Myocyte (in vitro differentiated cells): ENCODE measurements at regions not wholly inside any gene's neighbourhood (a gene's known extent, or its start where the extent isn't known, plus 50 kb on each side); places are given as distances from the start of the nearest gene placed in this dataset.

ENCODE experiments used
- DNase-seq: peaks from one replicate; pipeline ENCODE4 v3.0.0-alpha.2; 2012; ENCODE audit warnings: low read depth

DNA sequence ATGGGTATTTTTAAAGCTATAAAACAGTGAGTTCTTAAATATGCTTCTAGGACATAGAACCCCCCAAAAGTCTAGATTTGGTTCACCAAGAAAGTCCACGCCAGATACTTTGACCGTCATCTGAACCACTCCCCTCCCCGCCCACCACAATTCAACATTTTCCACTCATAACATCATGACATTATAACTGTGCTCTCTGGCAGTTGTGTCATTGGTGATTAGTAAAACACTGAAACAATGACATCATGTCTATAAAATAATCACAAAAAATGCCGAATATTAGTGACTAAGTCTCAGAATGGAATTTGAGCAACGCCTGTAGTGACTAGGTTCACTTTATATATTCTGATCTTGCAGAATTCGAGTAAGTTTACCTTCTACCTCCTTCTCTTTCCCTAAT is 732.3 kb downstream of the FGF9 start:
- DNase-seq: peak; percentile 42

- no peak for DNase-seq
These were observed 735.0 kb downstream of the FGF9 start for GRCh38 chr13:22405891-22406290.

GRCh38 chr13:22412452-22412851 is 741.6 kb downstream of the FGF9 start:
- DNase-seq: no peak

DNA sequence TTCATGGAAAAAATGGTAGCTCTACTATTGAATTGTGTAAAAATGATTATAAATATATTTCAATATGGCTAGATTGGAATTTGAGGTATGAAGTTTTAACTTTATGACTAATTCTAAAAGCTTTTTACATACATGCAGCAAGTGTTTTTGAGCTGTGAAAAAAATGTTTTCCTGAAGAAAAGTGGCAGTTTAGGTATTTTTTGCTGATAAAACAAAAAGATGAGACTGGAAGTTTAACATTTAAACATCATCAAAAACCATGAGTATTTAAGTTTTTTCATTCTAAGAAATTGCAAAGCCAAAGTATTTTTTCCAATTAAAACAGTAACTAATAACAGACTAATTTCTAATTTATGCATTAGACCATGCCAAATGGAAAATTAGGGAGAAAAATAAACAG is 751.1 kb downstream of the FGF9 start:
- DNase-seq: no peak

DNA sequence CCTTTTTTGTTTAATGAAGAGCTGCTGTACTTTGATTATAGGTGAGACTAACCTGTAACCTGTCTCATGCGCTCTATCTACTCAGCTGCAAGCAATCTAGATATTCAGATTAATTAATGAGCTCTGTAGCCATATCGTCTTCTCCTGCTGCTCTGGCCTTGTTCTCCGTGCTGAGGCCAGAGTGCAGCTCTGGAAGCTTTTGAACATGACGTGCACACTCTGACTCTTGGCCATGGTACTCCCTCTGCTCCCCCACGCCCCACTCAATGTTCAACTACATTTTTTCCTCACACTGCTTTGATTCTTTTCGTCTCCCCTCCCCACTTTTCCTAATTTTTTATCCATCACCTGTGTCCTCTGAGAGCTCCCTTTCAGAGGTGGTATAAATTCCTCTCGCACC is 751.8 kb downstream of the FGF9 start:
- no peak for DNase-seq

DNA sequence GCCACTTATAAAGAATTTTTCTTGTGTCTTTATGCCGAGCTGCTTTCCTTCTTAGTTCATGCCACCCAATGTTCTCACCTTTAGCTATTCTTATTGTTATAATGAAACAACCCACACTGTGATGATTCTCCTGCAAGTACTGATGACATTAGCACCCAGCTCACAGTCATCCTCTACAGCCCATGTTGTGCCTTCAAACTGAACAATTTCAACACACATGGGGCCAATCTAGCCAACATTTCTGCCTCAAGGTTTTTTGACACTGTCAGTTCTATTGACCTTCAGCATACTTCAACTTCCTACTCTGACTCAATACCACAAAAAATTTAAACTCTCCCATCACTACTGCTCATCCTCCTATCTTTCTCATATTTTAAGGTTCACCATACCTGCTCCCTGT is 752.4 kb downstream of the FGF9 start:
- DNase-seq: no peak

DNA sequence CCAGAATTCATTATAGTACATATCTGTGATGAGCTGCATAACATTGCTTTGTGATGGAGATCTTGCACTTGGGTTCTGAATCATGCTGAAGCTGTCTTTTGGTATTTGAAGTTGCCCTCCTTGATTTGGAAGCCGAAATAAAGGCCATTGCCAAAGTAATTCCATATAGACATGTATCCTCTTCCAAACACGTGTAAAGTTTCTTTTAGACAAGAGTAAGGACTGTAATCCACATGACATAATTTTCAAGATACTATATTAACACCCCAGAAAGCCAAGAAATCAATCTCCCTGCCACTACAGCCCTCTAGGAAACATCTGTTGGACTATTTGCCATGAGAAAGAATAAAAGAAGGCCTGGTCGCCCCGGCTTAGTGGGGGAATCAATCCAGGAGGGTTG is 754.2 kb downstream of the FGF9 start:
- no peak for DNase-seq

GRCh38 chr13:22427066-22427465 is 753.7 kb upstream of the SGCG start:
- DNase-seq: peak; percentile 89

DNA sequence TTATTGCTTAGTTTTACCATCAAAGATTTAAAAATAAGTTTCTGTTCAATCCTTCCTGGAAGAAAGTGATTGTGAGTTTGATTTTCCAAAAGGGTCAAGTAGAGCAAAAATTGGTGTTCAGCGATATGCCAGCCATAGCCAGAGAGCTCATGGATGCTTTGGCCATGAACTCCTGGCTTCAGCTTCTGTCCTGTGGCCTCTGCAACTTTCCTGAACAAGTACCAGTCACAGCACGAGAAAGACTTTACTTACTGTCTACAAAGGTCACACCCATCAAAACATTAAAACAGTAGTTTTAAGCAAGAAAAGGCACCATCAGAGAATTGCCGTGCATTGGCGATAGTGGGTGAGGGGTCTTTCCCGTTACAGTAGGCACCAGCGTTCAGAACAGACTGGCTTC is 753.0 kb upstream of the SGCG start:
- DNase-seq: no peak

DNA sequence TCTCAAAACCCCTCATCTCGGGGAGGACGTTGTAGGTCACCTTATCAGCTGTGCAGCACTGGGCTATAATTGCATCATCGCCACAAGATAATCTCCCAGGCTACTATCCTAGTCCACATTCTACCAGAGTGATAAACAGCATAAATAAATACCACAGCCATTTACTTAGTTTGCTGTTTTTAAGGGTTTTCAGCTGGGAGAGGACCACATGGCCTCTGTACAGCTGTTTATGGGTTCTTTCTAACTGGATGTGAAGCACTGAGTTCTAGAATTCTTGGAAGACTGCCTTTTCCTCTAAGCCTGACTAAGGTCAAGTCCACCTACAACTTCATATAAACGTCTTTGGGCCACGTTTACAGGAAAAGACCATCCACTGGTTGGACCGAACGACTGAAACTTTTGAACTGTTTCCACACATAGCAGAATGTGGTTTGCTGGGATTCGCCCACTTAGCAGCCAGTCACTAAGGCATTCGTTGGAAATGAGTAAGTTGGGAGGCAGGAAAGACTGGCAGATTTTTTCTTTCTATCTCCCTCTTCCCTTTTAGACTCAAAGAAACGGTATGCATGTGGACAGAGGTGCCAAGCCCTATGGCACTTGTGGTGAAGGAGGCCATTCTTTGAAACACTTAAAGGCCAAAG is 752.5 kb upstream of the SGCG start:
- peak; percentile 71 for DNase-seq

DNA sequence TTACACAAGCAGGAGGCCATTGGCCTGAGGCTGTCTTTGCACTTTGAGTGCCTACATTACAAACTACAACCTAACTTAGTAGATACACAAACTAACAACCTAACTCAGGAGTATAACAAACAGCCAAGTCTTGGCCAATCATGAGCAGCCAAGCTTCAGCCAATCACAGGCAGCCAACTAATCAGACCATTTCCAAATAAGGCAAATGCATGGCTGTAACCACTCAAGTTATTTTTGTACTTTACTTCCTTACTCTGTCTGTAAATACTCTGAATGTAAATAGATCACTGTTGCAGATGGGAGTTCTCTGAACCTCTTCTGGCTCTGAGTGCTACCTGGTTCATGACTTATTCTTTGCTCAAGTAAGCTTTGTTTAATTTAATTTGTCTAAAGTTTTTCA is 748.1 kb upstream of the SGCG start:
- no peak for DNase-seq

GRCh38 chr13:22447132-22447886 is 733.5 kb upstream of the SGCG start:
- DNase-seq: no peak

DNA sequence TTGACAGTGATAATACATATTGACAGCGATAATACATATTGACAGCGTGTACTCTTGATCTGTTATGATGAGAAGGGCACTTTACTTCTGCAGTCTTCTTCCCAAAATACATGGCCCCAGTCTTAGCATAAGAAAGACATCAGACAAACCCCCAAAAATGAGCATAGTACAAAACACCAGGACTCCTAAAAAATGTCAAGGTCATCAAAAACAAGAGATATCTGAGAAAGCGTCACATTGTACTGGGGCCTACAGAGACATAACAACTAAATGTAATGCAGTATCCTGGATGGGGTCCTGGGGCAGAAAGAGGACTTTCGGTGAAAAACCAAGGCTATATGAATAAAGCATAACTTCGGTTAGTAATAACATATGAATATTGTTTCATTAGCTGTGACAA is 731.5 kb upstream of the SGCG start:
- DNase-seq: no peak

DNA sequence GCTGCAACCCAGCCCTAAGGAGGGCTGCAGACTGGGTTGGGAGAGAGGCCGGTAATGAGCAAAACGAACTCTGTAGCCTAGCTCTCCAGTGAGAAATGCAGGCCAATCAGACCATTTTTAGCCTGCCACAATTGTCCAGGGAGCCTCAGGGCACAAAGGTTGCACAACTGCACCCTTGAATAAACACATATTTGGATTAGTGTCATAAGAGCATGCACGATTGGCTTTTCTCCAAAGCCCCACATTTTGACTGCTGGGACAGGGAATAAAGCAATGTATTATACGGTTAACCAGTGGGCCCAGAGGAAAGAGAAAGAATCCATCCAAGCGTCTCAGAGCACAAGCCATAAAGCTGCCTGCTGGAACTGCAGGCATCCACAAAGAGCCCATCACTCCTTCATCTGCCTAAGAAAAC is 729.4 kb upstream of the SGCG start:
- peak; percentile 96 for DNase-seq

GRCh38 chr13:22454586-22454985 is 726.2 kb upstream of the SGCG start:
- peak; percentile 88 for DNase-seq

GRCh38 chr13:22455036-22455435 is 725.7 kb upstream of the SGCG start:
- peak; percentile 67 for DNase-seq

DNA sequence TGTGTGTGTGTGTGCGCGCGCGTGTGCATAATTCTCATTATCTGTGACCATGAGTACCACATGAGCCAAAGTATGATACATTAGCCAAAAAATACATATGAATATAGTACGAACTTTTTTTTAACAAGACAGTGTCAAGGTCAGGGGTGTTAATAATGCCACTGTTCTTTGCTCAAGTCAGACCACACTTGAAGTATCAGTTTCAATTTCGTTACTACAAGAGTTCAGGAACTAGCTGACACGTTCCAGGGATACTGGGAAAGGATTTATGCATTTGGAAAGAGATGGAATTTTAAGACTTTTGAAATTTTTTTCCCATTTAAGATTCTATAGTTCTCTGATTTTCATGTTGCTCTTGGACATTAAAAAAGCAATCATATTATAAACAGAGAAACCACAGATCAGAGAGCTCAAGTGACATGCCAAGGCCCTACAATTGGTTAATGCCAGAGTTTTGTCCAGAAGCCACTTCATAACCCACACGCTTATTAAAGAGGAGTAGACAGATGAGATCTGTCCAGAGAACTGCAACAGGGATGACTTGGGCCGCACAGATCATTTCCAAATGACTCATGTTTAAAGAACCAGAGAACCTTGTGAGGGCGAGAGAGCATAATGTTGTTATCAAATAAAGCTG is 718.8 kb upstream of the SGCG start:
- peak; percentile 80 for DNase-seq

DNA sequence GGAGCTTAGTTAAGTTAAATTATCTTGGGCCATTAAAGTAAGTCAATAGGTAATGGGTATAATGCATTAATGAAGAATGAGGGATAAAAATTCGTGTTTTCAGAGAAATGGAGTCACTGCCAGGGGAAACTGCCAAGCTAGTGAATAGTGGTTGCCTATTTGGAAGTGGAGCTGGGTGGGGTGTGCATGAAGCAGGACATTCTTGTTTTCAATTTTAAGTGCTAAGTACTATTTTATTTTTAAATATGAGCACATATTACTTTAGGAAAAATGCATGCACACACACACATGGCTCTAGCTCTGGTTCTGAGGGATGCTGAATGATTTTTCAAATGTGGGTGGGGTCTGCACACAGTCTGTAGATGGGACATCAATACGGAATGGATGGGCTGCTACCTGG is 717.7 kb upstream of the SGCG start:
- DNase-seq: no peak

GRCh38 chr13:22468045-22468444 is 712.7 kb upstream of the SGCG start:
- no peak for DNase-seq

DNA sequence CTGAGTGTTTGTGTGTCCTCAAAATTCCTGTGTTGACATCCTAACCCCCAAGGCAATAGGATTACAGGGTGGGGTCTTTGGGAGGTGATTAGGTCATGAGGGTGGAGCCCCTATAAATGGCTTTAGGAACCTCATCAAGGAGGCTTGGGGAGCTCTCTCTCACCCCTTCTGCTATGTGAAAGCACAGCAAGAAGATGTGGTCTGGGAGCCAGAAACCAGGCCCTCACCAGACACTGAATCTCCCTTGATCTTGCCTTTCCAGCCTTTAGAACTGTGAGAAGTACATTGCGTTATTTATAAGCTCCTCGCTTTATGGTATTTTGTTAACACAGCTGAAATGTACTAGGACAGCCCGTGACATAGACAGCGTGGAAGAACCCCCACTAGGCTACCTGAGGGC is 712.0 kb upstream of the SGCG start:
- no peak for DNase-seq

GRCh38 chr13:22469452-22469851 is 711.3 kb upstream of the SGCG start:
- no peak for DNase-seq

DNA sequence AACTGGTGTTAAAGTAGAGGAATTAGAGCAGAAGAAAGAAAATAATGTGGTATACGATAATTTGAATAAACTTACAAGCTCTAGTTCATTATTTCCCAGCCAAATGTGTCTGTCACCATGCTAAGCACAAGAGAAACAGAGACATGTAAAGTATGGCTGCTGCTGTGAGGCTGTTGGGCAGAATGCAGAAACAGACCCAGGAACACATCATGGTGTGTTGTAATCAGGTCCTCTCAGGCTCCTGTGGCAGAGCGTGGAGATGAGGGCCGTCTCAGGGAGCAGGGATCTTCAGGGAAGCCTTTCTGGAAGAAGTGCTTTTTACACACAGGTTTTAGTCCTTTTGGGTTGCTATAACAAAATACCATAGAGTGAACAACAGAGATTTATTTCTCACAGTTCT is 710.7 kb upstream of the SGCG start:
- DNase-seq: no peak

DNA sequence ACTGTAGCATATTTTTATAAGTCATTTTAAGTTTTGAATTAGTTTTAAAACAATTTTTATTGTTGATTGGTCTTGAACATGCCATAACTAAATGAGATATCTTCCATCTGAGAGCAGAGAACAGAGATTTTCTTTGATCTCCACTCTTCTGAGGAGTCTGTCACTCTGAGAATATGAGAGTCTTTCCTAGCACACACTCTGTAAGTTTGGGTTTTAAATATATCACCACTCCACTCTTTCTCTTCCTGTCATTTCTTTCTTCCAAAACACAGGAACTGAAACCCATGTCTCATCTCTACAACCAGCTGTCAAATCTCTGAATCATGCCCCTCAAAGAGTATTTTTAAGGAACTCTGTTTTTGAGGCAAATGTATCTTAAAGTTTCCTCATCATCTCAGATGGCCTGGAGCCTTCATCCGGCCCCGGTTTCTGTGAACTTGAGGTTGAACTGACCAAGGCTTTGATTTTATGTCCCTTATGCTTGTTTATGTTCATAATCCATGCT is 698.2 kb upstream of the SGCG start:
- DNase-seq: no peak
